Vagina (tissue), 2 donors: ENCODE measurements at regions not wholly inside any gene's neighbourhood (a gene's known extent, or its start where the extent isn't known, plus 50 kb on each side); places are given as distances from the start of the nearest gene placed in this dataset.
"Not testable (repeated sequence)": the region's sequence is repeated elsewhere in the genome, so short reads cannot be mapped to it uniquely, and the experiment has no call there.

Source experiments
- CTCF ChIP-seq, 3 experiments: fragments of 450-650 bp in 2 of 3; fragments of 200-600 bp in 1 of 3; sonication (generic) in 1 of 3; IDR thresholded peaks; one replicate each; pipeline ENCODE4 v1.5.1; 2017 to 2019; ENCODE audit warnings: antibody characterized with exemption in 3 of 3, mild to moderate bottlenecking in 2 of 3, moderate library complexity in 2 of 3
- POLR2A ChIP-seq, 2 donors: fragments of 450-650 bp; IDR thresholded peaks; one replicate each; pipeline ENCODE4 v1.6.1; 2017; ENCODE audit warnings: antibody characterized with exemption in 2 of 2, mild to moderate bottlenecking in 2 of 2, moderate library complexity in 2 of 2
- POLR2AphosphoS5 ChIP-seq, 2 donors: sonication (generic); formaldehyde crosslinking; IDR thresholded peaks; one replicate each; pipeline ENCODE4 v1.9.0; 2017; ENCODE audit warnings: antibody characterized with exemption in 2 of 2, mild to moderate bottlenecking in 2 of 2, low read depth in 1 of 2; ENCODE audit not compliant: insufficient read depth in 1 of 2

GRCh38 chr13:46467694-46468093, 80.6 kb upstream of the RUBCNL start:
- TF ChIP-seq CTCF (IDR thresholded peaks at IDR 0.05); POLR2AphosphoS5 (IDR thresholded peaks at IDR 0.05; ENCODE audit: insufficient read depth in 1 of 2, low read depth in 1 of 2); POLR2A (IDR thresholded peaks at IDR 0.05): not testable (repeated sequence)
